Hepatocyte (in vitro differentiated cells): ENCODE measurements at regions not wholly inside any gene's neighbourhood (a gene's known extent, or its start where the extent isn't known, plus 50 kb on each side); places are given as distances from the start of the nearest gene placed in this dataset.

Experiments
- DNase-seq: peaks from one replicate; pipeline ENCODE4 v3.0.0-alpha.2; 2016; ENCODE audit warnings: low spot score
- H2AFZ ChIP-seq: fragments of 200-600 bp; sonication (generic); 2 replicates; pipeline ENCODE4 v1.6.0; 2016; ENCODE audit warnings: antibody characterized with exemption, mild to moderate bottlenecking
- H3K27ac ChIP-seq: fragments of 200-600 bp; sonication (generic); 2 replicates; pipeline ENCODE4 v1.5.1; 2016; ENCODE audit warnings: mild to moderate bottlenecking
- H3K27me3 ChIP-seq: fragments of 200-600 bp; sonication (generic); 2 replicates; pipeline ENCODE4 v1.6.1; 2016
- H3K36me3 ChIP-seq: fragments of 200-600 bp; sonication (generic); replicated peaks from 2 replicates; pipeline ENCODE4 v1.5.1; 2016; ENCODE audit warnings: low read depth; ENCODE audit not compliant: insufficient read depth
- H3K4me1 ChIP-seq: fragments of 200-600 bp; sonication (generic); 2 replicates; pipeline ENCODE4 v1.5.1; 2016; ENCODE audit warnings: mild to moderate bottlenecking, moderate library complexity; ENCODE audit not compliant: insufficient read depth
- H3K4me2 ChIP-seq: fragments of 200-600 bp; sonication (generic); 2 replicates; pipeline ENCODE4 v1.6.0; 2016
- H3K4me3 ChIP-seq: fragments of 200-600 bp; sonication (generic); 2 replicates; pipeline ENCODE4 v1.5.1; 2016; ENCODE audit warnings: mild to moderate bottlenecking
- H3K79me2 ChIP-seq: fragments of 200-600 bp; sonication (generic); 2 replicates; pipeline ENCODE4 v1.6.0; 2017; ENCODE audit warnings: mild to moderate bottlenecking
- H3K9me2 ChIP-seq: fragments of 200-600 bp; sonication (generic); replicated peaks from 2 replicates; pipeline ENCODE4 v1.6.0; 2017; ENCODE audit warnings: mild to moderate bottlenecking; ENCODE audit not compliant: insufficient read depth
- H3K9me3 ChIP-seq: fragments of 200-600 bp; sonication (generic); 2 replicates; pipeline ENCODE4 v1.5.1; 2016; ENCODE audit warnings: low read depth, mild to moderate bottlenecking
- H4K20me1 ChIP-seq: fragments of 200-600 bp; sonication (generic); 2 replicates; pipeline ENCODE4 v1.6.0; 2016; ENCODE audit warnings: mild to moderate bottlenecking; ENCODE audit not compliant: insufficient read depth, poor library complexity, severe bottlenecking
- CTCF ChIP-seq: fragments of 200-600 bp; sonication (generic); IDR thresholded peaks from 2 replicates; pipeline ENCODE4 v1.5.1; 2016; ENCODE audit warnings: antibody characterized with exemption, mild to moderate bottlenecking; ENCODE audit not compliant: poor library complexity
- EZH2 ChIP-seq: fragments of 200-600 bp; sonication (generic); IDR thresholded peaks from 2 replicates; pipeline ENCODE4 v1.6.1; 2016; ENCODE audit warnings: antibody characterized with exemption, mild to moderate bottlenecking, borderline replicate concordance
- EZH2phosphoT487 ChIP-seq: fragments of 200-600 bp; sonication (generic); IDR thresholded peaks from one replicate; pipeline ENCODE4 v1.6.1; 2018; ENCODE audit warnings: antibody characterized with exemption, mild to moderate bottlenecking, low read depth, moderate library complexity; ENCODE audit not compliant: unreplicated experiment, severe bottlenecking
- WGBS: methylation state at CpG from one replicate; pipeline ENCODE4 v1.1.6; 2016; ENCODE audit warnings: low lambda C conversion rate; ENCODE audit errors: missing lambda C conversion rate; 5-methylcytosine and 5-hydroxymethylcytosine counted together

- no peaks in the 10 kb centered on the region for H3K9me3 ChIP-seq
- no peaks in the 10 kb centered on the region for H3K9me2 ChIP-seq
- 85% methylated on average over 1 of the region's 1 CpG for WGBS
- no peak for DNase-seq
- no peaks in the 10 kb centered on the region for H3K4me1 ChIP-seq
- no peak overlapping the region for H3K27ac ChIP-seq
- no peaks in the 10 kb centered on the region for H3K27me3 ChIP-seq
- H3K36me3 ChIP-seq, result no peaks in the 10 kb centered on the region
- H3K79me2 ChIP-seq, result no peaks in the 10 kb centered on the region
- TF ChIP-seq CTCF (no peak), EZH2 (no peak), EZH2phosphoT487 (no peak)
- H4K20me1 ChIP-seq, result no peaks in the 10 kb centered on the region
- H3K4me2 ChIP-seq, result no peak overlapping the region
- H3K4me3 ChIP-seq, result no peak overlapping the region
- H2AFZ ChIP-seq, result no peak overlapping the region
Measured at GRCh38 chr3:23062582-23062981, 140.5 kb upstream of the UBE2E2 start.

- H4K20me1 ChIP-seq, result no peaks in the 10 kb centered on the region
- H3K27me3 ChIP-seq, result no peaks in the 10 kb centered on the region
- no peak overlapping the region for H2AFZ ChIP-seq
- 95% methylated on average over 1 of the region's 1 CpG for WGBS
- H3K4me2 ChIP-seq, result no peak overlapping the region
- no peak overlapping the region for H3K4me3 ChIP-seq
- no peaks in the 10 kb centered on the region for H3K4me1 ChIP-seq
- no peak for TF ChIP-seq EZH2phosphoT487
- no peak for TF ChIP-seq EZH2
- TF ChIP-seq CTCF, result no peak
- no peaks in the 10 kb centered on the region for H3K9me2 ChIP-seq
- H3K79me2 ChIP-seq, result no peaks in the 10 kb centered on the region
- DNase-seq, result no peak
- H3K27ac ChIP-seq, result no peak overlapping the region
- no peaks in the 10 kb centered on the region for H3K36me3 ChIP-seq
- H3K9me3 ChIP-seq, result no peaks in the 10 kb centered on the region
Measured at GRCh38 chr3:23062982-23063381, 140.1 kb upstream of the UBE2E2 start.

- H3K27ac ChIP-seq, result no peak overlapping the region
- no peaks in the 10 kb centered on the region for H3K9me2 ChIP-seq
- H3K79me2 ChIP-seq, result no peaks in the 10 kb centered on the region
- H3K4me1 ChIP-seq, result no peaks in the 10 kb centered on the region
- H3K36me3 ChIP-seq, result no peaks in the 10 kb centered on the region
- H3K9me3 ChIP-seq, result no peaks in the 10 kb centered on the region
- no peaks in the 10 kb centered on the region for H3K27me3 ChIP-seq
- H2AFZ ChIP-seq, result no peak overlapping the region
- TF ChIP-seq EZH2phosphoT487 (no peak), EZH2 (no peak), CTCF (no peak)
- no peak for DNase-seq
- H4K20me1 ChIP-seq, result no peaks in the 10 kb centered on the region
- no peak overlapping the region for H3K4me3 ChIP-seq
- no peak overlapping the region for H3K4me2 ChIP-seq
Measured at GRCh38 chr3:23067116-23067515, 136.0 kb upstream of the UBE2E2 start.

- H3K4me1 ChIP-seq, result no peaks in the 10 kb centered on the region
- DNase-seq, result no peak
- no peaks in the 10 kb centered on the region for H4K20me1 ChIP-seq
- no peak for TF ChIP-seq EZH2phosphoT487
- no peak for TF ChIP-seq EZH2
- TF ChIP-seq CTCF, result no peak
- no peak overlapping the region for H2AFZ ChIP-seq
- H3K27me3 ChIP-seq, result no peaks in the 10 kb centered on the region
- no peaks in the 10 kb centered on the region for H3K36me3 ChIP-seq
- WGBS, result 82% methylated on average over 4 of the region's 4 CpGs
- H3K9me2 ChIP-seq, result no peaks in the 10 kb centered on the region
- H3K4me2 ChIP-seq, result no peak overlapping the region
- H3K4me3 ChIP-seq, result no peak overlapping the region
- no peaks in the 10 kb centered on the region for H3K79me2 ChIP-seq
- H3K27ac ChIP-seq, result no peak overlapping the region
- H3K9me3 ChIP-seq, result no peaks in the 10 kb centered on the region
Measured at GRCh38 chr3:23068016-23068728, 135.0 kb upstream of the UBE2E2 start.
